ENCODE measurements at regions not wholly inside any gene's neighbourhood (a gene's known extent, or its start where the extent isn't known, plus 50 kb on each side); places are given as distances from the start of the nearest gene placed in this dataset.
"Not testable (repeated sequence)": the region's sequence is repeated elsewhere in the genome, so short reads cannot be mapped to it uniquely, and the experiment has no call there.

- H3K27me3 ChIP-seq (ENCODE audit: insufficient read depth, low read length): no peaks in the 10 kb centered on the region
- H4K20me1 ChIP-seq (ENCODE audit: insufficient read depth, low read length): no peaks in the 10 kb centered on the region
- Mint-ChIP-seq H3K4me1 (ENCODE audit: low read depth, unreplicated experiment) (no peaks in the 10 kb centered on the region), H3K36me3 (ENCODE audit: low read depth, unreplicated experiment) (no peaks in the 10 kb centered on the region), H3K27me3 (ENCODE audit: low read depth, unreplicated experiment) (no peaks in the 10 kb centered on the region), H3K27ac (ENCODE audit: unreplicated experiment) (no peak overlapping the region), H3K9me3 (ENCODE audit: unreplicated experiment) (no peaks in the 10 kb centered on the region), H3K4me3 (ENCODE audit: unreplicated experiment) (no peak overlapping the region)
- no peak for DNase-seq (ENCODE audit: low read depth)
- no peak overlapping the region for H3K27ac ChIP-seq (ENCODE audit: low read depth, low read length)
- no peak overlapping the region for H2AFZ ChIP-seq (ENCODE audit: low read depth, low read length)
- no peak overlapping the region for H3K4me2 ChIP-seq (ENCODE audit: low read length)
- no peaks in the 10 kb centered on the region for H3K9me3 ChIP-seq (ENCODE audit: insufficient read depth, low read depth, low read length)
- TF ChIP-seq, protein P1, sequence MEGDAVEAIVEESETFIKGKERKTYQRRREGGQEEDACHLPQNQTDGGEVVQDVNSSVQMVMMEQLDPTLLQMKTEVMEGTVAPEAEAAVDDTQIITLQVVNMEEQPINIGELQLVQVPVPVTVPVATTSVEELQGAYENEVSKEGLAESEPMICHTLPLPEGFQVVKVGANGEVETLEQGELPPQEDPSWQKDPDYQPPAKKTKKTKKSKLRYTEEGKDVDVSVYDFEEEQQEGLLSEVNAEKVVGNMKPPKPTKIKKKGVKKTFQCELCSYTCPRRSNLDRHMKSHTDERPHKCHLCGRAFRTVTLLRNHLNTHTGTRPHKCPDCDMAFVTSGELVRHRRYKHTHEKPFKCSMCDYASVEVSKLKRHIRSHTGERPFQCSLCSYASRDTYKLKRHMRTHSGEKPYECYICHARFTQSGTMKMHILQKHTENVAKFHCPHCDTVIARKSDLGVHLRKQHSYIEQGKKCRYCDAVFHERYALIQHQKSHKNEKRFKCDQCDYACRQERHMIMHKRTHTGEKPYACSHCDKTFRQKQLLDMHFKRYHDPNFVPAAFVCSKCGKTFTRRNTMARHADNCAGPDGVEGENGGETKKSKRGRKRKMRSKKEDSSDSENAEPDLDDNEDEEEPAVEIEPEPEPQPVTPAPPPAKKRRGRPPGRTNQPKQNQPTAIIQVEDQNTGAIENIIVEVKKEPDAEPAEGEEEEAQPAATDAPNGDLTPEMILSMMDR (IDR thresholded peaks at IDR 0.05; ENCODE audit: insufficient read depth, low read depth, low read length): no peak
- no peak for TF ChIP-seq EZH2 (IDR thresholded peaks at IDR 0.05; ENCODE audit: insufficient read depth, low read length)
- no peak overlapping the region for H3K9ac ChIP-seq (ENCODE audit: low read length)
- H3K79me2 ChIP-seq (ENCODE audit: insufficient read depth, low read length): no peaks in the 10 kb centered on the region
- H3K36me3 ChIP-seq (ENCODE audit: insufficient read depth, low read length): no peaks in the 10 kb centered on the region
- H3K4me1 ChIP-seq (ENCODE audit: insufficient read depth, low read length): no peaks in the 10 kb centered on the region
- FAIRE-seq: no peak
- no peak overlapping the region for H3K4me3 ChIP-seq (ENCODE audit: insufficient read depth, low read depth, low read length)
These were observed 309.3 kb downstream of the LRRC3B start for GRCh38 chr3:26931896-26932295.

DNA sequence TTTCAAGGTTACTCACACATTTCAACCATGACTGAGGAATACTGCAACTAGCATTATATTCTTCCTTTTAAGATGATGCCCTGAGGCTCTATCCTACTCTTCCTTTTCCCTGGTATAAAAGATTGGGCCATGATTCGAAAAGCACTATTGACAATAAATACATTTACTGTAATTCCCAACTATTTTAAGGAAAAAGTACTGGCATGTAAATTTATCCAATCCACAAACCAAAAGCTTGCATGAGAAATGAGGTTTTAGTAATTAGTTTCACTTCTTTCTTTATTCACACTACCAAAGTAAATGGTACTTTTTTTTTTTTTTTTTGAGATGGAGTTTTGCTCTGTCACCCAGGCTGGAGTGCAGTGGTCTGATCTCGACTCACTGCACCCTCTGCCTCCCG is 310.2 kb downstream of the LRRC3B start:
- Mint-ChIP-seq H3K27me3 (ENCODE audit: low read depth, unreplicated experiment) (no peaks in the 10 kb centered on the region), H3K4me3 (ENCODE audit: unreplicated experiment) (no peak overlapping the region), H3K9me3 (ENCODE audit: unreplicated experiment) (no peaks in the 10 kb centered on the region), H3K36me3 (ENCODE audit: low read depth, unreplicated experiment) (no peaks in the 10 kb centered on the region), H3K4me1 (ENCODE audit: low read depth, unreplicated experiment) (no peaks in the 10 kb centered on the region), H3K27ac (ENCODE audit: unreplicated experiment) (no peak overlapping the region)
- Histone ChIP-seq H2AFZ (ENCODE audit: low read depth, low read length) (no peak overlapping the region), H3K4me2 (ENCODE audit: low read length) (no peak overlapping the region), H3K9me3 (ENCODE audit: insufficient read depth, low read depth, low read length) (no peaks in the 10 kb centered on the region), H3K4me1 (ENCODE audit: insufficient read depth, low read length) (no peaks in the 10 kb centered on the region), H3K36me3 (ENCODE audit: insufficient read depth, low read length) (no peaks in the 10 kb centered on the region), H3K27ac (ENCODE audit: low read depth, low read length) (no peak overlapping the region), H4K20me1 (ENCODE audit: insufficient read depth, low read length) (no peaks in the 10 kb centered on the region), H3K79me2 (ENCODE audit: insufficient read depth, low read length) (no peaks in the 10 kb centered on the region), H3K4me3 (ENCODE audit: insufficient read depth, low read depth, low read length) (no peak overlapping the region), H3K27me3 (ENCODE audit: insufficient read depth, low read length) (no peaks in the 10 kb centered on the region), H3K9ac (ENCODE audit: low read length) (no peak overlapping the region)
- no peak for FAIRE-seq
- TF ChIP-seq, protein P1 (IDR thresholded peaks at IDR 0.05; ENCODE audit: insufficient read depth, low read depth, low read length): no peak
- TF ChIP-seq EZH2 (IDR thresholded peaks at IDR 0.05; ENCODE audit: insufficient read depth, low read length): no peak
- no peak for DNase-seq (ENCODE audit: low read depth)

DNA sequence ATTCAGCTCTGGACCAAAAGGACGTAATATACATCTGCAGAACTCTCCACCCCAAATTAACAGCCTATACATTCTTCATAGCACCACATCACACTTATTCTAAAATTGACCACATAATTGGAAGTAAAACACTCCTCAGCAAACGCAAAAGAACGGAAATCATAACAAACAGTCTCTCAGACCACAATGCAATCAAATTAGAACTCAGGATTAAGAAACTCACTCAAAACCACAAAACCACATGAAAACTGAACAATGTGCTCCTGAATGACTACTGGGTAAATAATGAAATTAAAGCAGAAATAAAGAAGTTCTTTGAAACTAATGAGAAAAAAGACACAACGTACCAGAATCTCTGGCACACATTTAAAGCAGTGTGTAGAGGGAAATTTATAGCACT is 322.9 kb downstream of the LRRC3B start:
- H3K27me3 Mint-ChIP-seq (ENCODE audit: low read depth, unreplicated experiment); H4K20me1 ChIP-seq (ENCODE audit: insufficient read depth, low read length); H3K27me3 ChIP-seq (ENCODE audit: insufficient read depth, low read length); H3K27ac Mint-ChIP-seq (ENCODE audit: unreplicated experiment); H3K9me3 Mint-ChIP-seq (ENCODE audit: unreplicated experiment); H3K36me3 ChIP-seq (ENCODE audit: insufficient read depth, low read length); H3K4me2 ChIP-seq (ENCODE audit: low read length); H3K4me1 ChIP-seq (ENCODE audit: insufficient read depth, low read length); H3K4me3 Mint-ChIP-seq (ENCODE audit: unreplicated experiment); DNase-seq (ENCODE audit: low read depth); H3K9ac ChIP-seq (ENCODE audit: low read length); FAIRE-seq; H3K4me3 ChIP-seq (ENCODE audit: insufficient read depth, low read depth, low read length); H3K9me3 ChIP-seq (ENCODE audit: insufficient read depth, low read depth, low read length); H3K36me3 Mint-ChIP-seq (ENCODE audit: low read depth, unreplicated experiment); H3K27ac ChIP-seq (ENCODE audit: low read depth, low read length); H3K4me1 Mint-ChIP-seq (ENCODE audit: low read depth, unreplicated experiment); H3K79me2 ChIP-seq (ENCODE audit: insufficient read depth, low read length); H2AFZ ChIP-seq (ENCODE audit: low read depth, low read length): not testable (repeated sequence)
